Activated CD8-positive, alpha-beta T cell treated with anti-CD3 and anti-CD28 coated beads for 36 hours (primary cell): ENCODE measurements at regions not wholly inside any gene's neighbourhood (a gene's known extent, or its start where the extent isn't known, plus 50 kb on each side); places are given as distances from the start of the nearest gene placed in this dataset.

Source experiments
- ATAC-seq: fragments of 200-7000 bp; cut with Tn5 transposase; one replicate; pipeline ENCODE4 v1.10.0; 2021; ENCODE audit warnings: mild to moderate bottlenecking, moderate library complexity
- CTCF ChIA-PET: fragments of 350-600 bp; sonication (Branson Sonifier 250); formaldehyde crosslinking; loops from one replicate; lab custom pipeline; 2021; ENCODE audit warnings: antibody characterized with exemption; lab: Charles Lee
- POLR2A ChIA-PET: fragments of 350-600 bp; sonication (Branson Sonifier 250); formaldehyde crosslinking; loops from one replicate; lab custom pipeline; 2021; ENCODE audit warnings: antibody characterized with exemption; lab: Charles Lee
- DNase-seq: peaks from one replicate; pipeline ENCODE4 v3.0.0-alpha.2; 2020
- H3K27ac Mint-ChIP-seq: one replicate; pipeline ENCODE4 v1.8.0; 2021; ENCODE audit warnings: mild to moderate bottlenecking, mixed read lengths
- H3K27me3 Mint-ChIP-seq: one replicate; pipeline ENCODE4 v1.8.0; 2021; ENCODE audit warnings: mixed read lengths
- H3K36me3 Mint-ChIP-seq: one replicate; pipeline ENCODE4 v1.8.0; 2021; ENCODE audit warnings: low read depth, mixed read lengths
- H3K4me1 Mint-ChIP-seq: one replicate; pipeline ENCODE4 v1.8.0; 2021; ENCODE audit warnings: low read depth, mixed read lengths
- H3K4me3 Mint-ChIP-seq: one replicate; pipeline ENCODE4 v1.8.0; 2021; ENCODE audit warnings: mild to moderate bottlenecking, moderate library complexity, mixed read lengths
- H3K9me3 Mint-ChIP-seq: one replicate; pipeline ENCODE4 v1.8.0; 2021; ENCODE audit warnings: mixed read lengths
- CTCF ChIP-seq: fragments of 200-600 bp; IDR thresholded peaks from one replicate; pipeline ENCODE4 v1.8.0; 2022; ENCODE audit warnings: antibody characterized with exemption, mild to moderate bottlenecking
- intact Hi-C: fragments of 100-400 bp; cut with micrococcal nuclease; formaldehyde crosslinking; loops from one replicate; pipeline ENCODE4 v1.10.0; 2022

- TF ChIP-seq CTCF: no peak
- Mint-ChIP-seq H3K27me3 (peaks cover under 1% of the 10 kb centered on the region), H3K27ac (no peak overlapping the region), H3K4me3 (no peak overlapping the region), H3K36me3 (no peaks in the 10 kb centered on the region), H3K4me1 (no peaks in the 10 kb centered on the region), H3K9me3 (no peaks in the 10 kb centered on the region)
- DNase-seq (no peak), ATAC-seq (no peak)
- ChIA-PET CTCF (no interaction called here), POLR2A (no interaction called here)
- intact Hi-C loops: no loop called here
Measured at GRCh38 chr11:134481933-134482527, 70.0 kb upstream of the B3GAT1 start.

- Mint-ChIP-seq H3K9me3 (no peaks in the 10 kb centered on the region), H3K36me3 (no peaks in the 10 kb centered on the region), H3K4me3 (no peak overlapping the region), H3K27me3 (peaks cover 5% of the 10 kb centered on the region), H3K27ac (no peak overlapping the region), H3K4me1 (no peaks in the 10 kb centered on the region)
- intact Hi-C loops: no loop called here
- ChIA-PET CTCF (no interaction called here), POLR2A (no interaction called here)
- ATAC-seq (no peak), DNase-seq (no peak)
- no peak for TF ChIP-seq CTCF
Measured at GRCh38 chr11:134481135-134481534, 69.1 kb upstream of the B3GAT1 start.

DNA sequence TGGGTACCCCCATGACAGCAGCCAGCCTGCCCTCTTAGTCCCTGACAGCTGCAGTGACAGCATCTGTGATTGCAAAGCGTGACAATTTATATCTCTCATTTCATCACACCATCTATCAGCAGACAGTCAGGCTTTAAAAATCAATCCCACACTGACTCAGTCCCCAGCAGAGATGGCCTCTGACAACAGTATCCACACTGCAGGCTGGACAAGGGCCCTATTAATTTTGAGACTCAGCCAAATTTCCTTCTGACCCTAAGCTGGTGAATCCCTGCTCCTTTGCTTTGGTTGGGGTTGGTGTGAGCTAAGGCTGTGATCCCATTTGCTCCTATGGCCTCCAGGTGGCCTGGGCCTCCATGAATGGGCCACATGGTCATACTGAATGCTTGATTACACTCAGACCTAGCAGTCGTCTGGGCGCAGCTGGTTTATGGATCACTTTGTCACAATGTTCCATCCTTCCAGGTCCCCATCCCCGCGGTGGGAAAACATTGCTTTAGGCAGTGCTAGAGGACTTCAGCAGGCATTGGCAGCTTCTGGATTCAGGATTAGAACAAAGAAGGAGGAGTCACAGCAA, 68.2 kb upstream of the B3GAT1 start:
- intact Hi-C loops: no loop called here
- ChIA-PET POLR2A (no interaction called here), CTCF (no interaction called here)
- Mint-ChIP-seq H3K4me3 (no peak overlapping the region), H3K27ac (no peak overlapping the region), H3K9me3 (no peaks in the 10 kb centered on the region), H3K4me1 (no peaks in the 10 kb centered on the region), H3K36me3 (no peaks in the 10 kb centered on the region), H3K27me3 (peaks cover 5% of the 10 kb centered on the region)
- ATAC-seq (no peak), DNase-seq (no peak)
- TF ChIP-seq CTCF: no peak

GRCh38 chr11:134479206-134480135, 67.4 kb upstream of the B3GAT1 start:
- no peaks in the 10 kb centered on the region for H3K4me1 Mint-ChIP-seq
- DNase-seq (no peak), ATAC-seq (no peak)
- TF ChIP-seq CTCF: no peak
- H3K27me3 Mint-ChIP-seq: peaks cover 7% of the 10 kb centered on the region
- intact Hi-C loops: no loop called here
- H3K27ac Mint-ChIP-seq: no peak overlapping the region
- no peaks in the 10 kb centered on the region for H3K9me3 Mint-ChIP-seq
- no peaks in the 10 kb centered on the region for H3K36me3 Mint-ChIP-seq
- POLR2A ChIA-PET: no interaction called here
- CTCF ChIA-PET: no interaction called here
- H3K4me3 Mint-ChIP-seq: no peak overlapping the region

DNA sequence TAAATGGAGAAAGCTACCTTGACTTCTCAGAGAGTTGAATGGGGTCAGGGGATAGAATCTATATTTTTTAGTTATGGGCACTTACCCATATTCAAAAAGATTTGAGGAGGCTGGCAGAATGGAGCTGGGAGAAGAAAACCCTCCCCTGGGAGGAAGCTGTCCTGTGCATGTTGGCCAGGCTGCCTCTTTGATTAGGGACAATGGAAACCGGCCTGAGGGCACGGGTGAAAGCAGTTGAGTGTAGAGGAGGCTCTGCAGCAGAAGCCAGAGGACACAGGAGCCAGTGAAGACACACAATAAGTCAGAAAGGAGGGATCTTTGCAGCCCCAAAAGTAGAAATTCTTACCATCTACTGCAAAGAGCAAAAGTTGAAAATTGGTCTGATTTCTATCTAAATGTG, 66.6 kb upstream of the B3GAT1 start:
- no peak for TF ChIP-seq CTCF
- intact Hi-C loops: no loop called here
- no peaks in the 10 kb centered on the region for H3K4me1 Mint-ChIP-seq
- H3K27me3 Mint-ChIP-seq: peaks cover 8% of the 10 kb centered on the region
- H3K27ac Mint-ChIP-seq: no peak overlapping the region
- H3K9me3 Mint-ChIP-seq: no peaks in the 10 kb centered on the region
- ChIA-PET CTCF (no interaction called here), POLR2A (no interaction called here)
- H3K36me3 Mint-ChIP-seq: no peaks in the 10 kb centered on the region
- no peak for DNase-seq
- H3K4me3 Mint-ChIP-seq: no peak overlapping the region
- no peak for ATAC-seq
